ENCODE measurements at regions not wholly inside any gene's neighbourhood (a gene's known extent, or its start where the extent isn't known, plus 50 kb on each side); places are given as distances from the start of the nearest gene placed in this dataset.

DNA sequence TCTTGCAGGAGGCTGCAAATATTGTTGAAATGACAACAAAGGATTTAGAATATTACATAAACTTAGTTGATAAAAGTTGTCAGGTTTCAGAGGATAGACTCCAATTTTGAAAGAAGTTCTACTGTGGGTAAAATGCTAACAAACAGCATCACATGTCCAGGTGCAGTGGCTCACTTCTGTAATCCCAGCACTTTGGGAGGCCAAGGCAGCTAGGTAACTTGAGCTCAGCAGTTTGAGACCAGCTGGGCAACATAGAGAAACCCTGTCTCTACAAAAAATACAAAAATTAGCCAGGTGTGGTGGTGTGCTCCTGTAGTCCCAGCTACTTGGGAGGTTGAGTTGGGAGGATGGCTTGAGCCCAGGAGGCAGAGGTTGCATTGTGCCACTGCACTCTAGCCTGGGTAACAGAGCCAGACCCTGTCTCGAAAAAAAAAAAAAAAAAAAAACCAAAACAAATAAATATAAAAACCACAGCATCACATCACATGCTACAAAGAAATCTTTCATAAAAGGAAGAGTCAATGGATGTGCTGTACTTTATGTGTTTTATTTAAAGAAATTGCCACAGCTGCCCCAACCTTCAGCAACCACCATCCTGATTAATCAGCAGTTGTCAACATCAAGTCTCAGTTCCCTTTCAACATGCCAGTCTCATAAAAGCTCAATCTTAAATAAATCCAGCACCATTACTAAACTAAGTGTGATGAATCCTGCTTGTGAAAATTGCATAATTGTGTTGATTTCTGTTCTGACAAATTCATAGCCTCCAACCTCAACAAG, 83.2 kb upstream of the MBL2 start:
- TF ChIP-seq POLR2AphosphoS5 (IDR thresholded peaks at IDR 0.05; ENCODE audit: low read depth, low read length) (no peak), TCF7L2 (IDR thresholded peaks at IDR 0.05; ENCODE audit: borderline replicate concordance, extremely low read depth, insufficient read depth, insufficient read length) (no peak)
- TF ChIP-seq, protein P1, sequence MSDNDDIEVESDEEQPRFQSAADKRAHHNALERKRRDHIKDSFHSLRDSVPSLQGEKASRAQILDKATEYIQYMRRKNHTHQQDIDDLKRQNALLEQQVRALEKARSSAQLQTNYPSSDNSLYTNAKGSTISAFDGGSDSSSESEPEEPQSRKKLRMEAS (IDR thresholded peaks at IDR 0.05) = no peak
- TF ChIP-seq, protein P2, sequence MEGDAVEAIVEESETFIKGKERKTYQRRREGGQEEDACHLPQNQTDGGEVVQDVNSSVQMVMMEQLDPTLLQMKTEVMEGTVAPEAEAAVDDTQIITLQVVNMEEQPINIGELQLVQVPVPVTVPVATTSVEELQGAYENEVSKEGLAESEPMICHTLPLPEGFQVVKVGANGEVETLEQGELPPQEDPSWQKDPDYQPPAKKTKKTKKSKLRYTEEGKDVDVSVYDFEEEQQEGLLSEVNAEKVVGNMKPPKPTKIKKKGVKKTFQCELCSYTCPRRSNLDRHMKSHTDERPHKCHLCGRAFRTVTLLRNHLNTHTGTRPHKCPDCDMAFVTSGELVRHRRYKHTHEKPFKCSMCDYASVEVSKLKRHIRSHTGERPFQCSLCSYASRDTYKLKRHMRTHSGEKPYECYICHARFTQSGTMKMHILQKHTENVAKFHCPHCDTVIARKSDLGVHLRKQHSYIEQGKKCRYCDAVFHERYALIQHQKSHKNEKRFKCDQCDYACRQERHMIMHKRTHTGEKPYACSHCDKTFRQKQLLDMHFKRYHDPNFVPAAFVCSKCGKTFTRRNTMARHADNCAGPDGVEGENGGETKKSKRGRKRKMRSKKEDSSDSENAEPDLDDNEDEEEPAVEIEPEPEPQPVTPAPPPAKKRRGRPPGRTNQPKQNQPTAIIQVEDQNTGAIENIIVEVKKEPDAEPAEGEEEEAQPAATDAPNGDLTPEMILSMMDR (IDR thresholded peaks at IDR 0.05 in 2 of 3, conservative IDR thresholded peaks at IDR 0.05 in 1 of 3; ENCODE audit: borderline replicate concordance in 1 of 3, insufficient read depth in 1 of 3, low read depth in 2 of 3, low read length in 2 of 3) = no peak
